Right lobe of liver (tissue), 6 donors: ENCODE measurements at regions not wholly inside any gene's neighbourhood (a gene's known extent, or its start where the extent isn't known, plus 50 kb on each side); places are given as distances from the start of the nearest gene placed in this dataset.

Experiments
- ATAC-seq, 4 donors: fragments of 200-7000 bp; cut with Tn5 transposase; one replicate each; pipeline ENCODE4 v1.9.1; 2020; ENCODE audit warnings: mild to moderate bottlenecking in 4 of 4, moderate library complexity in 4 of 4
- DNase-seq, 3 donors: peaks; one replicate each; pipeline ENCODE4 v3.0.0-alpha.2; 2020
- H3K27ac ChIP-seq, 3 donors: fragments of 200-600 bp; one replicate each; pipeline ENCODE4 v1.8.0; 2022
- H3K27me3 ChIP-seq, 2 donors: fragments of 200-600 bp; one replicate each; pipeline ENCODE4 v1.8.0; 2022
- H3K36me3 ChIP-seq, 4 donors: fragments of 200-600 bp; sonication (generic) in 1 of 4; one replicate each; pipeline versions ENCODE4 v1.5.1 to v1.8.0; 2017 to 2022; ENCODE audit warnings: control low read depth in 1 of 4
- H3K4me1 ChIP-seq, 4 donors: fragments of 200-600 bp; sonication (generic) in 1 of 4; one replicate each; pipeline versions ENCODE4 v1.5.1 to v1.8.0; 2017 to 2022; ENCODE audit warnings: control low read depth in 1 of 4
- H3K4me3 ChIP-seq, 3 donors: fragments of 200-600 bp; one replicate each; pipeline ENCODE4 v1.8.0; 2022
- H3K9me3 ChIP-seq, 4 donors: fragments of 200-600 bp; sonication (generic) in 1 of 4; one replicate each; pipeline versions ENCODE4 v1.5.1 to v1.8.0; 2017 to 2022; ENCODE audit warnings: control low read depth in 1 of 4
- CTCF ChIP-seq, 4 donors: fragments of 200-600 bp in 3 of 4; fragments of 450-650 bp in 1 of 4; IDR thresholded peaks; one replicate each; pipeline versions ENCODE4 v1.5.1 to v1.8.0; 2016 to 2022; ENCODE audit warnings: antibody characterized with exemption in 4 of 4, mild to moderate bottlenecking in 2 of 4
- POLR2A ChIP-seq: fragments of 450-650 bp; IDR thresholded peaks from one replicate; pipeline ENCODE4 v1.6.1; 2017; ENCODE audit warnings: antibody characterized with exemption, mild to moderate bottlenecking
- WGBS: methylation state at CpG from one replicate; pipeline ENCODE4 v1.1.6; 2018; ENCODE audit warnings: low coverage, low lambda C conversion rate; ENCODE audit not compliant: insufficient coverage; ENCODE audit errors: missing lambda C conversion rate; 5-methylcytosine and 5-hydroxymethylcytosine counted together
- intact Hi-C, 2 donors: fragments of 100-400 bp; cut with DNase I; formaldehyde crosslinking; loops; one replicate each; pipeline versions ENCODE4 v1.11.2 to v1.14.1; 2022
- donor health status: DM: no; HTN: yes; CAD: no.
- donor health status: DM: no; HTN: no; CAD: no.
- donor health status: DM: no; HTN: no; CAD: no.
- donor health status: DM: no; HTN: yes; CAD: no.
- donor health status: DM: no; HTN: yes; CAD: no.

GRCh38 chr22:34281738-34282137 is 361.5 kb upstream of the LARGE1 start:
- H3K36me3 ChIP-seq, result no peaks in the 10 kb centered on the region
- no peak overlapping the region for H3K27ac ChIP-seq
- ATAC-seq, result no peak
- H3K9me3 ChIP-seq, result no peaks in the 10 kb centered on the region
- no peaks in the 10 kb centered on the region for H3K27me3 ChIP-seq
- intact Hi-C loops, result no loop called here
- WGBS, result 8% methylated on average over 1 of the region's 3 CpGs
- no peak for DNase-seq
- no peak overlapping the region for H3K4me3 ChIP-seq
- H3K4me1 ChIP-seq, result no peaks in the 10 kb centered on the region
- no peak for TF ChIP-seq CTCF (IDR thresholded peaks at IDR 0.05)

- Histone ChIP-seq H3K9me3 (no peaks in the 10 kb centered on the region), H3K27me3 (no peaks in the 10 kb centered on the region), H3K4me3 (no peak overlapping the region), H3K4me1 (no peaks in the 10 kb centered on the region), H3K27ac (no peak overlapping the region), H3K36me3 (no peaks in the 10 kb centered on the region)
- TF ChIP-seq CTCF (IDR thresholded peaks at IDR 0.05), result no peak
- no peak for TF ChIP-seq POLR2A
- intact Hi-C loops, result no loop called here
- WGBS, result 13% methylated on average over 2 of the region's 3 CpGs
- ATAC-seq (no peak), DNase-seq (no peak)
Observed at GRCh38 chr22:34283844-34284243, 363.6 kb upstream of the LARGE1 start.

GRCh38 chr22:34293324-34293723 is 373.0 kb upstream of the LARGE1 start:
- intact Hi-C loops, result no loop called here
- TF ChIP-seq POLR2A, result no peak
- no peak for TF ChIP-seq CTCF (IDR thresholded peaks at IDR 0.05)
- DNase-seq, result no peak
- Histone ChIP-seq H3K4me3 (no peak overlapping the region), H3K4me1 (no peaks in the 10 kb centered on the region), H3K27ac (no peak overlapping the region), H3K36me3 (no peaks in the 10 kb centered on the region), H3K27me3 (no peaks in the 10 kb centered on the region), H3K9me3 (no peaks in the 10 kb centered on the region)
- ATAC-seq, result no peak
- 38% methylated on average over 4 of the region's 4 CpGs for WGBS

GRCh38 chr22:34294476-34294875 is 374.2 kb upstream of the LARGE1 start:
- no peaks in the 10 kb centered on the region for H3K4me1 ChIP-seq
- TF ChIP-seq POLR2A (no peak), CTCF (IDR thresholded peaks at IDR 0.05) (no peak)
- DNase-seq, result no peak
- 41% methylated on average over 5 of the region's 5 CpGs for WGBS
- H3K4me3 ChIP-seq, result no peak overlapping the region
- no peaks in the 10 kb centered on the region for H3K27me3 ChIP-seq
- no peaks in the 10 kb centered on the region for H3K36me3 ChIP-seq
- H3K27ac ChIP-seq, result no peak overlapping the region
- intact Hi-C loops, result no loop called here
- ATAC-seq, result no peak
- no peaks in the 10 kb centered on the region for H3K9me3 ChIP-seq

- no peak for DNase-seq
- Histone ChIP-seq H3K36me3 (no peaks in the 10 kb centered on the region), H3K27me3 (no peaks in the 10 kb centered on the region), H3K27ac (no peak overlapping the region), H3K9me3 (no peaks in the 10 kb centered on the region), H3K4me3 (no peak overlapping the region), H3K4me1 (no peaks in the 10 kb centered on the region)
- intact Hi-C loops, result no loop called here
- no peak for TF ChIP-seq CTCF (IDR thresholded peaks at IDR 0.05)
- no peak for TF ChIP-seq POLR2A
- 38% methylated on average over 3 of the region's 3 CpGs for WGBS
- peak in 1 of 4 donors; percentile 35 for ATAC-seq
Observed at GRCh38 chr22:34294986-34295385, 374.7 kb upstream of the LARGE1 start.
